GM23338 (cell line): ENCODE measurements at regions not wholly inside any gene's neighbourhood (a gene's known extent, or its start where the extent isn't known, plus 50 kb on each side); places are given as distances from the start of the nearest gene placed in this dataset.

ENCODE experiments used
- ATAC-seq: fragments of 200-7000 bp; cut with Tn5 transposase; 3 replicates; pipeline ENCODE4 v1.9.1; 2020
- DNase-seq: peaks from one replicate; pipeline ENCODE4 v3.0.0-alpha.2; 2015; ENCODE audit warnings: low spot score
- H2AFZ ChIP-seq: fragments of 200-600 bp; sonication (generic); 2 replicates; pipeline ENCODE4 v1.8.0; 2016; ENCODE audit warnings: antibody characterized with exemption, mild to moderate bottlenecking, moderate library complexity
- H3F3A ChIP-seq: fragments of 200-600 bp; sonication (generic); replicated peaks from 2 replicates; pipeline ENCODE4 v1.8.0; 2017; ENCODE audit warnings: antibody characterized with exemption, mixed run types, low read depth
- H3K27ac ChIP-seq: fragments of 200-600 bp; sonication (generic); 2 replicates; pipeline ENCODE4 v1.6.1; 2016; ENCODE audit warnings: low read depth
- H3K27me3 ChIP-seq: fragments of 200-600 bp; sonication (generic); 2 replicates; pipeline ENCODE4 v1.8.0; 2016; ENCODE audit warnings: mild to moderate bottlenecking, mixed run types, moderate library complexity; ENCODE audit not compliant: insufficient read depth
- H3K36me3 ChIP-seq: fragments of 200-600 bp; sonication (generic); 2 replicates; pipeline ENCODE4 v1.8.0; 2016; ENCODE audit warnings: mild to moderate bottlenecking; ENCODE audit not compliant: insufficient read depth
- H3K4me1 ChIP-seq: fragments of 200-600 bp; sonication (generic); 2 replicates; pipeline ENCODE4 v1.8.0; 2016; ENCODE audit warnings: mild to moderate bottlenecking, moderate library complexity; ENCODE audit not compliant: insufficient read depth
- H3K4me2 ChIP-seq: fragments of 200-600 bp; sonication (generic); 2 replicates; pipeline ENCODE4 v1.7.1; 2017; ENCODE audit warnings: mixed run types
- H3K4me3 ChIP-seq: fragments of 200-600 bp; sonication (generic); 2 replicates; pipeline ENCODE4 v1.6.1; 2016; ENCODE audit warnings: mixed run types
- H3K79me2 ChIP-seq: fragments of 200-600 bp; sonication (generic); replicated peaks from 2 replicates; pipeline ENCODE4 v1.8.0; 2017; ENCODE audit warnings: mild to moderate bottlenecking; ENCODE audit not compliant: insufficient read depth
- H3K9me2 ChIP-seq: fragments of 200-600 bp; sonication (generic); 2 replicates; pipeline ENCODE4 v1.8.0; 2017; ENCODE audit not compliant: insufficient read depth
- H4K20me1 ChIP-seq: fragments of 200-600 bp; sonication (generic); replicated peaks from 2 replicates; pipeline ENCODE4 v1.8.0; 2017; ENCODE audit warnings: mild to moderate bottlenecking; ENCODE audit not compliant: insufficient read depth
- H3K27ac Mint-ChIP-seq: 2 replicates; pipeline ENCODE4 v1.8.0; 2020; ENCODE audit warnings: inconsistent platforms, mild to moderate bottlenecking, moderate library complexity, mixed read lengths
- H3K27me3 Mint-ChIP-seq: 3 replicates; pipeline ENCODE4 v1.8.0; 2022; ENCODE audit warnings: low read depth, mild to moderate bottlenecking, moderate library complexity, mixed read lengths, inconsistent platforms; ENCODE audit not compliant: insufficient read depth, poor library complexity
- H3K36me3 Mint-ChIP-seq: 3 replicates; pipeline ENCODE4 v1.8.0; 2021; ENCODE audit warnings: low read depth, mild to moderate bottlenecking, inconsistent platforms, moderate library complexity, mixed read lengths
- H3K4me1 Mint-ChIP-seq: 3 replicates; pipeline ENCODE4 v1.8.0; 2020; ENCODE audit warnings: mild to moderate bottlenecking, inconsistent platforms, mixed read lengths
- H3K4me3 Mint-ChIP-seq: 3 replicates; pipeline ENCODE4 v1.8.0; 2021; ENCODE audit warnings: moderate library complexity, mild to moderate bottlenecking, inconsistent platforms, mixed read lengths
- H3K9me3 Mint-ChIP-seq: 3 replicates; pipeline ENCODE4 v1.8.0; 2020; ENCODE audit warnings: moderate library complexity, mild to moderate bottlenecking, inconsistent platforms, mixed read lengths
- EZH2 ChIP-seq: fragments of 200-600 bp; sonication (generic); IDR thresholded peaks from one replicate; pipeline ENCODE4 v1.8.0; 2017; ENCODE audit warnings: antibody characterized with exemption, mild to moderate bottlenecking, low read depth; ENCODE audit not compliant: unreplicated experiment
- EZH2phosphoT487 ChIP-seq: fragments of 200-600 bp; sonication (generic); IDR thresholded peaks from one replicate; pipeline ENCODE4 v1.8.1; 2018; ENCODE audit warnings: antibody characterized with exemption; ENCODE audit not compliant: unreplicated experiment
- JUNB ChIP-seq: IDR thresholded peaks from one replicate; pipeline ENCODE4 v1.6.1; 2016; ENCODE audit warnings: antibody characterized with exemption; ENCODE audit not compliant: unreplicated experiment
- POLR2AphosphoS5 ChIP-seq: IDR thresholded peaks from 2 replicates; pipeline ENCODE4 v1.6.1; 2016; ENCODE audit warnings: antibody characterized with exemption, low read depth
- STAT1 ChIP-seq: IDR thresholded peaks from one replicate; pipeline ENCODE4 v1.6.1; 2016; ENCODE audit warnings: antibody characterized with exemption; ENCODE audit not compliant: unreplicated experiment
- ZNF331 ChIP-seq: fragments of 250-450 bp; sonication (Bioruptor Pico); IDR thresholded peaks from 2 replicates; pipeline ENCODE4 v1.5.0; 2020; ENCODE audit warnings: low read depth, mild to moderate bottlenecking, moderate library complexity
- TF ChIP-seq, protein P1 (sequence below): fragments of 250-450 bp; sonication (Bioruptor Pico); IDR thresholded peaks from 2 replicates; pipeline ENCODE4 v1.5.0; 2020; ENCODE audit warnings: mild to moderate bottlenecking, moderate library complexity
- TF ChIP-seq, protein P2 (sequence below), 2 experiments: fragments of 200-600 bp in 1 of 2; sonication (generic) in 1 of 2; conservative IDR thresholded peaks; 2 replicates each; pipeline versions ENCODE4 v1.5.1 to v1.6.1; 2016 to 2017; ENCODE audit warnings: antibody characterized with exemption in 2 of 2, low read depth in 2 of 2, mild to moderate bottlenecking in 2 of 2, moderate library complexity in 1 of 2
- TF ChIP-seq, protein P3 (sequence below): IDR thresholded peaks from one replicate; pipeline ENCODE4 v1.6.1; 2018; ENCODE audit warnings: antibody characterized with exemption; ENCODE audit not compliant: unreplicated experiment
- TF ChIP-seq, protein P4 (sequence below): IDR thresholded peaks from 2 replicates; pipeline ENCODE4 v1.6.1; 2016; ENCODE audit warnings: antibody characterized with exemption

DNA sequence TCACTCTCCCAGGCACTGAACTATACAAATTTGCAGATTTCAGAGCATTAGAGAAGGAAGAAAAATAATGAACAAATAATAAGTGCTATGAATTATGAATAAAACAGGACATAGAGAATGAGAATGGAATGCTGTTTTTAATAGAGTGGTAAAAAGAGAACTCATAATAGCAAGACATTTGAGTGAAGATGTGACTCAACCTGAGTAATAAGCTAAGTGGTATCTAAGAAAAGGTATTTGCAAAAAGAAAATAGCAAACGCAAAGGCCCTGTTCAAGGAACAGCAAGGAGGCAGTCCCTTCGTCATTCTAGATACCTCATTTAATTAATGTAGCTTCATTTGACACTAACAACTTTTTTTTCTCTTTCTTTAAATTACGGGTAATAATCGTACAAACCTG, 1910.0 kb upstream of the TENM3 start:
- Histone ChIP-seq H3K4me1 (no peaks in the 10 kb centered on the region), H3K27me3 (no peaks in the 10 kb centered on the region), H3K79me2 (no peaks in the 10 kb centered on the region), H3K27ac (no peak overlapping the region), H3K36me3 (no peaks in the 10 kb centered on the region), H3K4me3 (no peak overlapping the region), H3K4me2 (no peak overlapping the region), H2AFZ (no peak overlapping the region), H3F3A (no peaks in the 10 kb centered on the region), H3K9me2 (no peaks in the 10 kb centered on the region), H4K20me1 (no peaks in the 10 kb centered on the region)
- TF ChIP-seq JUNB, result no peak
- no peak for TF ChIP-seq STAT1
- TF ChIP-seq, protein P1, sequence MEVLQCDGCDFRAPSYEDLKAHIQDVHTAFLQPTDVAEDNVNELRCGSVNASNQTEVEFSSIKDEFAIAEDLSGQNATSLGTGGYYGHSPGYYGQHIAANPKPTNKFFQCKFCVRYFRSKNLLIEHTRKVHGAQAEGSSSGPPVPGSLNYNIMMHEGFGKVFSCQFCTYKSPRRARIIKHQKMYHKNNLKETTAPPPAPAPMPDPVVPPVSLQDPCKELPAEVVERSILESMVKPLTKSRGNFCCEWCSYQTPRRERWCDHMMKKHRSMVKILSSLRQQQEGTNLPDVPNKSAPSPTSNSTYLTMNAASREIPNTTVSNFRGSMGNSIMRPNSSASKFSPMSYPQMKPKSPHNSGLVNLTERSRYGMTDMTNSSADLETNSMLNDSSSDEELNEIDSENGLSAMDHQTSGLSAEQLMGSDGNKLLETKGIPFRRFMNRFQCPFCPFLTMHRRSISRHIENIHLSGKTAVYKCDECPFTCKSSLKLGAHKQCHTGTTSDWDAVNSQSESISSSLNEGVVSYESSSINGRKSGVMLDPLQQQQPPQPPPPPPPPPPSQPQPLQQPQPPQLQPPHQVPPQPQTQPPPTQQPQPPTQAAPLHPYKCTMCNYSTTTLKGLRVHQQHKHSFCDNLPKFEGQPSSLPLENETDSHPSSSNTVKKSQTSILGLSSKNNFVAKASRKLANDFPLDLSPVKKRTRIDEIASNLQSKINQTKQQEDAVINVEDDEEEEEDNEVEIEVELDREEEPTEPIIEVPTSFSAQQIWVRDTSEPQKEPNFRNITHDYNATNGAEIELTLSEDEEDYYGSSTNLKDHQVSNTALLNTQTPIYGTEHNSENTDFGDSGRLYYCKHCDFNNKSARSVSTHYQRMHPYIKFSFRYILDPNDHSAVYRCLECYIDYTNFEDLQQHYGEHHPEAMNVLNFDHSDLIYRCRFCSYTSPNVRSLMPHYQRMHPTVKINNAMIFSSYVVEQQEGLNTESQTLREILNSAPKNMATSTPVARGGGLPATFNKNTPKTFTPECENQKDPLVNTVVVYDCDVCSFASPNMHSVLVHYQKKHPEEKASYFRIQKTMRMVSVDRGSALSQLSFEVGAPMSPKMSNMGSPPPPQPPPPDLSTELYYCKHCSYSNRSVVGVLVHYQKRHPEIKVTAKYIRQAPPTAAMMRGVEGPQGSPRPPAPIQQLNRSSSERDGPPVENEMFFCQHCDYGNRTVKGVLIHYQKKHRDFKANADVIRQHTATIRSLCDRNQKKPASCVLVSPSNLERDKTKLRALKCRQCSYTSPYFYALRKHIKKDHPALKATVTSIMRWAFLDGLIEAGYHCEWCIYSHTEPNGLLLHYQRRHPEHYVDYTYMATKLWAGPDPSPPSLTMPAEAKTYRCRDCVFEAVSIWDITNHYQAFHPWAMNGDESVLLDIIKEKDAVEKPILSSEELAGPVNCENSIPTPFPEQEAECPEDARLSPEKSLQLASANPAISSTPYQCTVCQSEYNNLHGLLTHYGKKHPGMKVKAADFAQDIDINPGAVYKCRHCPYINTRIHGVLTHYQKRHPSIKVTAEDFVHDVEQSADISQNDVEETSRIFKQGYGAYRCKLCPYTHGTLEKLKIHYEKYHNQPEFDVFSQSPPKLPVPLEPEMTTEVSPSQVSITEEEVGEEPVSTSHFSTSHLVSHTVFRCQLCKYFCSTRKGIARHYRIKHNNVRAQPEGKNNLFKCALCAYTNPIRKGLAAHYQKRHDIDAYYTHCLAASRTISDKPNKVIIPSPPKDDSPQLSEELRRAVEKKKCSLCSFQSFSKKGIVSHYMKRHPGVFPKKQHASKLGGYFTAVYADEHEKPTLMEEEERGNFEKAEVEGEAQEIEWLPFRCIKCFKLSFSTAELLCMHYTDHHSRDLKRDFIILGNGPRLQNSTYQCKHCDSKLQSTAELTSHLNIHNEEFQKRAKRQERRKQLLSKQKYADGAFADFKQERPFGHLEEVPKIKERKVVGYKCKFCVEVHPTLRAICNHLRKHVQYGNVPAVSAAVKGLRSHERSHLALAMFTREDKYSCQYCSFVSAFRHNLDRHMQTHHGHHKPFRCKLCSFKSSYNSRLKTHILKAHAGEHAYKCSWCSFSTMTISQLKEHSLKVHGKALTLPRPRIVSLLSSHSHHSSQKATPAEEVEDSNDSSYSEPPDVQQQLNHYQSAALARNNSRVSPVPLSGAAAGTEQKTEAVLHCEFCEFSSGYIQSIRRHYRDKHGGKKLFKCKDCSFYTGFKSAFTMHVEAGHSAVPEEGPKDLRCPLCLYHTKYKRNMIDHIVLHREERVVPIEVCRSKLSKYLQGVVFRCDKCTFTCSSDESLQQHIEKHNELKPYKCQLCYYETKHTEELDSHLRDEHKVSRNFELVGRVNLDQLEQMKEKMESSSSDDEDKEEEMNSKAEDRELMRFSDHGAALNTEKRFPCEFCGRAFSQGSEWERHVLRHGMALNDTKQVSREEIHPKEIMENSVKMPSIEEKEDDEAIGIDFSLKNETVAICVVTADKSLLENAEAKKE, result no peak
- TF ChIP-seq, protein P2, sequence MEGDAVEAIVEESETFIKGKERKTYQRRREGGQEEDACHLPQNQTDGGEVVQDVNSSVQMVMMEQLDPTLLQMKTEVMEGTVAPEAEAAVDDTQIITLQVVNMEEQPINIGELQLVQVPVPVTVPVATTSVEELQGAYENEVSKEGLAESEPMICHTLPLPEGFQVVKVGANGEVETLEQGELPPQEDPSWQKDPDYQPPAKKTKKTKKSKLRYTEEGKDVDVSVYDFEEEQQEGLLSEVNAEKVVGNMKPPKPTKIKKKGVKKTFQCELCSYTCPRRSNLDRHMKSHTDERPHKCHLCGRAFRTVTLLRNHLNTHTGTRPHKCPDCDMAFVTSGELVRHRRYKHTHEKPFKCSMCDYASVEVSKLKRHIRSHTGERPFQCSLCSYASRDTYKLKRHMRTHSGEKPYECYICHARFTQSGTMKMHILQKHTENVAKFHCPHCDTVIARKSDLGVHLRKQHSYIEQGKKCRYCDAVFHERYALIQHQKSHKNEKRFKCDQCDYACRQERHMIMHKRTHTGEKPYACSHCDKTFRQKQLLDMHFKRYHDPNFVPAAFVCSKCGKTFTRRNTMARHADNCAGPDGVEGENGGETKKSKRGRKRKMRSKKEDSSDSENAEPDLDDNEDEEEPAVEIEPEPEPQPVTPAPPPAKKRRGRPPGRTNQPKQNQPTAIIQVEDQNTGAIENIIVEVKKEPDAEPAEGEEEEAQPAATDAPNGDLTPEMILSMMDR (conservative IDR thresholded peaks at IDR 0.05; ENCODE audit: low read depth in 2 of 2), result no peak
- no peak for TF ChIP-seq EZH2phosphoT487
- no peak for TF ChIP-seq POLR2AphosphoS5
- TF ChIP-seq EZH2, result no peak
- TF ChIP-seq ZNF331 (CRISPR knock-in tag), result no peak
- TF ChIP-seq, protein P3, sequence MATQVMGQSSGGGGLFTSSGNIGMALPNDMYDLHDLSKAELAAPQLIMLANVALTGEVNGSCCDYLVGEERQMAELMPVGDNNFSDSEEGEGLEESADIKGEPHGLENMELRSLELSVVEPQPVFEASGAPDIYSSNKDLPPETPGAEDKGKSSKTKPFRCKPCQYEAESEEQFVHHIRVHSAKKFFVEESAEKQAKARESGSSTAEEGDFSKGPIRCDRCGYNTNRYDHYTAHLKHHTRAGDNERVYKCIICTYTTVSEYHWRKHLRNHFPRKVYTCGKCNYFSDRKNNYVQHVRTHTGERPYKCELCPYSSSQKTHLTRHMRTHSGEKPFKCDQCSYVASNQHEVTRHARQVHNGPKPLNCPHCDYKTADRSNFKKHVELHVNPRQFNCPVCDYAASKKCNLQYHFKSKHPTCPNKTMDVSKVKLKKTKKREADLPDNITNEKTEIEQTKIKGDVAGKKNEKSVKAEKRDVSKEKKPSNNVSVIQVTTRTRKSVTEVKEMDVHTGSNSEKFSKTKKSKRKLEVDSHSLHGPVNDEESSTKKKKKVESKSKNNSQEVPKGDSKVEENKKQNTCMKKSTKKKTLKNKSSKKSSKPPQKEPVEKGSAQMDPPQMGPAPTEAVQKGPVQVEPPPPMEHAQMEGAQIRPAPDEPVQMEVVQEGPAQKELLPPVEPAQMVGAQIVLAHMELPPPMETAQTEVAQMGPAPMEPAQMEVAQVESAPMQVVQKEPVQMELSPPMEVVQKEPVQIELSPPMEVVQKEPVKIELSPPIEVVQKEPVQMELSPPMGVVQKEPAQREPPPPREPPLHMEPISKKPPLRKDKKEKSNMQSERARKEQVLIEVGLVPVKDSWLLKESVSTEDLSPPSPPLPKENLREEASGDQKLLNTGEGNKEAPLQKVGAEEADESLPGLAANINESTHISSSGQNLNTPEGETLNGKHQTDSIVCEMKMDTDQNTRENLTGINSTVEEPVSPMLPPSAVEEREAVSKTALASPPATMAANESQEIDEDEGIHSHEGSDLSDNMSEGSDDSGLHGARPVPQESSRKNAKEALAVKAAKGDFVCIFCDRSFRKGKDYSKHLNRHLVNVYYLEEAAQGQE, result no peak
- TF ChIP-seq, protein P4, sequence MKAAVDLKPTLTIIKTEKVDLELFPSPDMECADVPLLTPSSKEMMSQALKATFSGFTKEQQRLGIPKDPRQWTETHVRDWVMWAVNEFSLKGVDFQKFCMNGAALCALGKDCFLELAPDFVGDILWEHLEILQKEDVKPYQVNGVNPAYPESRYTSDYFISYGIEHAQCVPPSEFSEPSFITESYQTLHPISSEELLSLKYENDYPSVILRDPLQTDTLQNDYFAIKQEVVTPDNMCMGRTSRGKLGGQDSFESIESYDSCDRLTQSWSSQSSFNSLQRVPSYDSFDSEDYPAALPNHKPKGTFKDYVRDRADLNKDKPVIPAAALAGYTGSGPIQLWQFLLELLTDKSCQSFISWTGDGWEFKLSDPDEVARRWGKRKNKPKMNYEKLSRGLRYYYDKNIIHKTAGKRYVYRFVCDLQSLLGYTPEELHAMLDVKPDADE, result no peak
- Mint-ChIP-seq H3K27me3 (peaks cover 1% of the 10 kb centered on the region), H3K4me1 (no peaks in the 10 kb centered on the region), H3K4me3 (no peak overlapping the region), H3K36me3 (no peaks in the 10 kb centered on the region), H3K9me3 (no peaks in the 10 kb centered on the region), H3K27ac (no peak overlapping the region)
- DNase-seq, result no peak
- no peak for ATAC-seq
